ENCODE measurements at regions not wholly inside any gene's neighbourhood (a gene's known extent, or its start where the extent isn't known, plus 50 kb on each side); places are given as distances from the start of the nearest gene placed in this dataset.

DNA sequence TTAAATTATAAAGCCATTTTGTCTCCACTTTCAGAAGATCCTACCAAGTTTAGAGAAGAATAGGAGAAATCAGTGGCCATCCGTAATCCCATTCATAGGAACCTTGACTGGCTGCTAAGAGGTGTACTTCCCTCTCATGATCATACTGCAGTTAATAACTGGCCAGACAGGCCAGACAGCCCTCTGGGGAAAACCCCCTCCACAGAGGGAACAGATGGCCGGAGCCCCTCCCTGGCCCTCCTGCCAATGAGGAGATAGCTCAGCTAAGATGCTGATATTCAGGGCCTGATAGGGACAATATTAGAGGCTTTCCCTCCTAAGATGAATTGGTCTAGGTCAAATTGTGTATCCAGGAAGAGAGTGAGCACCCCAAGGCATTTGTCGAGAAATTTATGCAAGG is 200.0 kb upstream of the MAOA start:
- TF ChIP-seq, protein P1, sequence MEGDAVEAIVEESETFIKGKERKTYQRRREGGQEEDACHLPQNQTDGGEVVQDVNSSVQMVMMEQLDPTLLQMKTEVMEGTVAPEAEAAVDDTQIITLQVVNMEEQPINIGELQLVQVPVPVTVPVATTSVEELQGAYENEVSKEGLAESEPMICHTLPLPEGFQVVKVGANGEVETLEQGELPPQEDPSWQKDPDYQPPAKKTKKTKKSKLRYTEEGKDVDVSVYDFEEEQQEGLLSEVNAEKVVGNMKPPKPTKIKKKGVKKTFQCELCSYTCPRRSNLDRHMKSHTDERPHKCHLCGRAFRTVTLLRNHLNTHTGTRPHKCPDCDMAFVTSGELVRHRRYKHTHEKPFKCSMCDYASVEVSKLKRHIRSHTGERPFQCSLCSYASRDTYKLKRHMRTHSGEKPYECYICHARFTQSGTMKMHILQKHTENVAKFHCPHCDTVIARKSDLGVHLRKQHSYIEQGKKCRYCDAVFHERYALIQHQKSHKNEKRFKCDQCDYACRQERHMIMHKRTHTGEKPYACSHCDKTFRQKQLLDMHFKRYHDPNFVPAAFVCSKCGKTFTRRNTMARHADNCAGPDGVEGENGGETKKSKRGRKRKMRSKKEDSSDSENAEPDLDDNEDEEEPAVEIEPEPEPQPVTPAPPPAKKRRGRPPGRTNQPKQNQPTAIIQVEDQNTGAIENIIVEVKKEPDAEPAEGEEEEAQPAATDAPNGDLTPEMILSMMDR (IDR thresholded peaks at IDR 0.05; ENCODE audit: low read depth, low read length), result no peak
- DNase-seq (ENCODE audit: low read depth in 2 of 2), result no peak
- H3K4me3 ChIP-seq (replicated peaks in 1 of 2; ENCODE audit: low read depth in 2 of 2, low read length in 2 of 2), result no peak overlapping the region

DNA sequence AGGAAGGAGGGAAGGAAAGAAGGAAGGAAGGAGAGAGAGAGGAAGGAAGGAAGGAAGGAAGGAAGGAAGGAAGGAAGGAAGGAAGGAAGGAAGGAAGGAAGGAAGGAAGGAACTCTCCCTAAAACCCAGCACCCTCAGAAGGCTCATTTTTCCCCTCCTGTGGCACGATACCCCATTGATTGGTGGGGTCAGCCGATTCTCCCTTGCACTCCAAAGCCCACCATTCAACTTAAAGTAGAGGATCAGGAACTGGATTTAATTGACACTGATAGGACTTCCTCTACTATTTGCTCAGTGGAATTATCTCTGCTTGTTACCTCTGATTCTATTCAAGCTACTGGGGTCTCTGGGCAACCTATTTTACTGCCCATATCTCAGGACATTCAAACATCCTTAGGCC is 199.2 kb upstream of the MAOA start:
- no peak overlapping the region for H3K4me3 ChIP-seq (replicated peaks in 1 of 2; ENCODE audit: low read depth in 2 of 2, low read length in 2 of 2)
- no peak for DNase-seq (ENCODE audit: low read depth in 2 of 2)
- TF ChIP-seq, protein P1 (IDR thresholded peaks at IDR 0.05; ENCODE audit: low read depth, low read length), result no peak

DNA sequence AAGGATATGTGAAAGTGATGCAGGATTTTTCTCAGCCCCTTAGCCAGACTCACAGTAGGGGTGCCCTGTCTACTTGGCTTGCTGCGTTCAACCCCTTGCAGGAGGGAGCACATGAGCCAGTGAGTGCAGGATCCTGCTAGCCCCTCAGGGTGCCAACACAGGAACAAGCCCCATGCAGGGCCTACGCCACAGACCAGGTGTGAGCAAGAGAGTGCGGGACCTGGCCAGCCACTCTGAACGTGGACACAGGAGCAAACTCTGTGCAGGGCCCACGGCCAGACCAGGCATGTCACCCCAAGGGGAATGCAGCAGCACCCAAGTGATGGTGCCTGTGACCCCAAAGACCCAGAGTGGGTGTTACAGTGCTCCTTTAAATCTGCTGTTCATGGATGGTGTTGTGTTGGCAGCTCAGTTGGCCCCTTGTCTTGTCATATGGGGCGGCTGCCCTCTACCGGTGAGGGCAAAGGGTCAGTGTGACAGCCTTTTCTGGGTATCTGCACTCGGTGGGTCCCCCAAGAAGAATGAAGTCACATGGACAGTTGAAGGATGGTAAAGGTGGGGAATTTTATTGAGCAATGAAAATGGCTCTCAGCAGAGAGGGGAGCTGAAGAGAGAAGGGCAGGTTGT is 188.4 kb upstream of the MAOA start:
- no peak overlapping the region for H3K4me3 ChIP-seq (replicated peaks in 1 of 2; ENCODE audit: low read depth in 2 of 2, low read length in 2 of 2)
- TF ChIP-seq, protein P1 (IDR thresholded peaks at IDR 0.05; ENCODE audit: low read depth, low read length), result no peak

DNA sequence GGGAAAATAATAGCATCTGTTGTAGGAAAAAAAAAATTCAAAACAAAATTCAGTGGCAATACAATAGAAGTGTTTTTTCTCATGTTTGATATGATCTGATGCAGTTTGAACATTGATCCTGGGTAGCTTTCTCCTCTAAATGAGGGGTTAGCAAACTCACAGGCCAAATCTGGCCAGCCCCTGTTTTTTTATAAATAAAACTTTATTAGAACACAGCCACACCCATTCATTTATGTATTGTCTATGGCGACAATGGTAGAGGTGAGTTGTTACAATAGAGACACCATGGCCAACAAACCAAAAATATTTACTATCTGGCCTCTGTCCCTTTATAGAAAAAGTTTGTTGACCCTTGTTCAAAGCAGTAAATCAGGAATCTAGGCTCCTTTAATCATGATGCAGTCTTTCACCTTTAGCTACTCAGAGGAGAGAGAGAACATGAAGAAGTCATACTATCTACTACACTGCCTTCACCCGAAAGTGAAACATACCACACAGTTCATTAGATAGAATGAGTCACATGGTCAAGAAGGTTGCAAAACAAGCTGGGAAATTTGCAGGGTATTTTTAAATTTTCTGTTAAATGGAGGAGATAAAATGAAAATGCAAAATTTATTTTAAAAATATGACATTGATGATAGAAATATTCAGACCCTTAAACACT is 186.6 kb upstream of the MAOA start:
- H3K4me3 ChIP-seq (replicated peaks in 1 of 2; ENCODE audit: low read depth in 2 of 2, low read length in 2 of 2), result no peak overlapping the region
- TF ChIP-seq, protein P1 (IDR thresholded peaks at IDR 0.05; ENCODE audit: low read depth, low read length), result no peak
- no peak for DNase-seq (ENCODE audit: low read depth in 2 of 2)

More for the DNA sequence above, 188.4 kb upstream of the MAOA start:
- DNase-seq (ENCODE audit: low read depth in 2 of 2), result no peak

DNA sequence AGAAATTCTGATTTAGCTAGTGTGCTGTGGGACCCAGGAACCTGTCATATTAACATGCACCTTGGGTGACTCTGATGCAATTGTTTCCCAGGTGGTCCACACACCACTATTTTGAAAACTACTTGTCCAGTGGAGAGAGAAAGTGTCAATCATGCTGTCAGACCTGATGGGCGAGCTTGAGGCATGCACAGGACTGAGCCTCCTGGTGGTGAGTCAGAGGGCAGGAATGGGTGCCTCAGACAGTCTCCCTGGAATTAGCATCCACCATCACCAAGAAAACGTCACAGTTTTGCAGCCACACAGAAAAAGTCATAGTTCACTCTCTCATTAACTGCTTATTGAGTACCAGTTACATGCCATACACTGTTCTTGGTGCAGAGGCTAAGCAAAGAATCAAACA is 181.8 kb upstream of the MAOA start:
- TF ChIP-seq, protein P1 (IDR thresholded peaks at IDR 0.05; ENCODE audit: low read depth, low read length), result no peak
- no peak for DNase-seq (ENCODE audit: low read depth in 2 of 2)

DNA sequence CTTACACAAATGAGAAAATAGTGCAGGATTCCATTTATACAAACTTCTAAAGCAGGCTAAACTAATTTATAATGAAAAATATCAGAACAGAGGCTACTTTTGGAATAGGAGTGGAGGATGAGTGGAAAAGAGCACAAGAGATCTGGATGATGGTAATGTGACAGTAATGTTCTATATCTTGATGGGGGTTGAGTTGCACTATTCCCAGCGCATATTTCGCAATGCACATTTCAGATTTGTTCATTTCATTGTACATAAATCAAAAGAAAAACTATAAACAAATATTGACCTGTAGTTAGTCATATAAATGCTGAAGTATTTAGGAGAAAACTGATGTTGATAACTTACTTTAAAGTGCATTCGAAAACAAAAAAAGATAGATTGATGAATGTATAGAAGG is 177.0 kb upstream of the MAOA start:
- no peak overlapping the region for H3K4me3 ChIP-seq (replicated peaks in 1 of 2; ENCODE audit: low read depth in 2 of 2, low read length in 2 of 2)
- TF ChIP-seq, protein P1 (IDR thresholded peaks at IDR 0.05; ENCODE audit: low read depth, low read length), result no peak
- DNase-seq (ENCODE audit: low read depth in 2 of 2), result no peak

More for the DNA sequence above, 181.8 kb upstream of the MAOA start:
- no peak overlapping the region for H3K4me3 ChIP-seq (replicated peaks in 1 of 2; ENCODE audit: low read depth in 2 of 2, low read length in 2 of 2)

All from cardiac fibroblast (primary cell).